IMR-90 (cell line): ENCODE measurements at regions not wholly inside any gene's neighbourhood (a gene's known extent, or its start where the extent isn't known, plus 50 kb on each side); places are given as distances from the start of the nearest gene placed in this dataset.

Experiments used
- ATAC-seq: fragments of 200-7000 bp; cut with Tn5 transposase; 2 replicates; pipeline ENCODE4 v1.9.1; 2020; ENCODE audit warnings: low read depth, mild to moderate bottlenecking, moderate library complexity
- BruUV-seq: library from RNA; stranded (reverse); fragments of 400-500 nt; replicated peaks from 2 replicates; lab custom pipeline; 2021; lab: Mats Ljungman, UMichigan
- CTCF ChIA-PET: fragments of 300-600 bp; formaldehyde crosslinking; extraction: SDS; loops from one replicate; lab custom pipeline; 2021; ENCODE audit warnings: antibody characterized with exemption; lab: Yijun Ruan, JAX
- POLR2A ChIA-PET: fragments of 300-600 bp; sonication (Branson Sonifier 250); formaldehyde crosslinking; loops from one replicate; lab custom pipeline; 2022; ENCODE audit warnings: antibody characterized with exemption; ENCODE audit not compliant: unreplicated experiment; lab: Charles Lee
- DNase-seq: peaks from one replicate; pipeline ENCODE4 v3.0.0; 2013
- H2AFZ ChIP-seq: replicated peaks from 2 replicates; pipeline ENCODE3; 2013; ENCODE audit warnings: low read length, mild to moderate bottlenecking; ENCODE audit not compliant: poor library complexity
- H2AK5ac ChIP-seq: 2 replicates; pipeline ENCODE4 v1.6.1; 2013; ENCODE audit warnings: low read depth, low read length, inconsistent platforms
- H2AK9ac ChIP-seq: replicated peaks from 2 replicates; pipeline ENCODE3; 2013; ENCODE audit warnings: mild to moderate bottlenecking, low read depth, low read length, moderate library complexity; ENCODE audit not compliant: poor library complexity
- H2BK120ac ChIP-seq: 2 replicates; pipeline ENCODE4 v1.6.1; 2013; ENCODE audit warnings: low read depth, low read length, inconsistent platforms
- H2BK15ac ChIP-seq: 3 replicates; pipeline ENCODE4 v1.6.1; 2013; ENCODE audit warnings: low read depth, low read length, inconsistent platforms
- H2BK20ac ChIP-seq: 2 replicates; pipeline ENCODE4 v1.6.1; 2013; ENCODE audit warnings: low read depth, mild to moderate bottlenecking, inconsistent platforms, low read length, moderate library complexity
- H2BK5ac ChIP-seq: 2 replicates; pipeline ENCODE4 v1.6.1; 2013; ENCODE audit warnings: mild to moderate bottlenecking, low read depth, low read length, inconsistent platforms; ENCODE audit not compliant: poor library complexity, severe bottlenecking
- H3K14ac ChIP-seq: replicated peaks from 2 replicates; pipeline ENCODE4 v1.6.1; 2013; ENCODE audit warnings: low read depth, low read length, inconsistent platforms
- H3K18ac ChIP-seq: 2 replicates; pipeline ENCODE4 v1.6.1; 2013; ENCODE audit warnings: low read depth, low read length, control low read depth
- H3K23ac ChIP-seq: 2 replicates; pipeline ENCODE4 v1.6.1; 2013; ENCODE audit warnings: low read depth, low read length, inconsistent platforms
- H3K27ac ChIP-seq: 2 replicates; pipeline ENCODE4 v1.5.1; 2013; ENCODE audit warnings: mild to moderate bottlenecking, control low read depth, low read length; ENCODE audit not compliant: insufficient read depth
- H3K27me3 ChIP-seq: 2 replicates; pipeline ENCODE4 v1.6.1; 2013; ENCODE audit warnings: low read length; ENCODE audit not compliant: control insufficient read depth, insufficient read depth
- H3K36me3 ChIP-seq: 2 replicates; pipeline ENCODE4 v1.6.1; 2013; ENCODE audit warnings: low read length, mixed read lengths; ENCODE audit not compliant: control insufficient read depth, insufficient read depth
- H3K4ac ChIP-seq: 2 replicates; pipeline ENCODE4 v1.6.1; 2013; ENCODE audit warnings: low read depth, low read length, inconsistent platforms
- H3K4me1 ChIP-seq: 2 replicates; pipeline ENCODE4 v1.6.1; 2013; ENCODE audit warnings: low read length, mixed read lengths; ENCODE audit not compliant: control insufficient read depth, insufficient read depth
- H3K4me2 ChIP-seq: 2 replicates; pipeline ENCODE4 v1.6.1; 2013; ENCODE audit warnings: low read depth, mild to moderate bottlenecking, control low read depth, low read length, moderate library complexity
- H3K4me3 ChIP-seq: 2 replicates; pipeline ENCODE4 v1.5.1; 2013; ENCODE audit warnings: low read depth, mild to moderate bottlenecking, control low read depth, low read length, moderate library complexity; ENCODE audit not compliant: insufficient read depth
- H3K56ac ChIP-seq: 2 replicates; pipeline ENCODE4 v1.6.1; 2013; ENCODE audit warnings: low read length, inconsistent platforms; ENCODE audit not compliant: insufficient read depth; ENCODE audit errors: extremely low read depth
- H3K79me1 ChIP-seq, 2 experiments: 2 replicates each; pipeline ENCODE4 v1.6.1; 2013; ENCODE audit warnings: low read length in 2 of 2, inconsistent platforms in 1 of 2, low read depth in 1 of 2
- H3K9ac ChIP-seq: 2 replicates; pipeline ENCODE4 v1.6.1; 2013; ENCODE audit warnings: low read depth, low read length, control low read depth
- H3K9me1 ChIP-seq: 2 replicates; pipeline ENCODE4 v1.6.1; 2013; ENCODE audit warnings: low read length, inconsistent platforms; ENCODE audit not compliant: insufficient read depth
- H3K9me3 ChIP-seq: 2 replicates; pipeline ENCODE4 v1.6.1; 2013; ENCODE audit warnings: low read length; ENCODE audit not compliant: control insufficient read depth, insufficient read depth
- H4K20me1 ChIP-seq: 2 replicates; pipeline ENCODE4 v1.6.1; 2013; ENCODE audit warnings: low read length, inconsistent platforms; ENCODE audit not compliant: insufficient read depth
- H4K5ac ChIP-seq: 2 replicates; pipeline ENCODE4 v1.6.1; 2013; ENCODE audit warnings: mild to moderate bottlenecking, low read depth, low read length, control low read depth
- H4K8ac ChIP-seq, 2 experiments: 2 replicates each; pipeline ENCODE4 v1.6.1; 2013; ENCODE audit warnings: low read depth in 2 of 2, low read length in 2 of 2, control low read depth in 1 of 2, inconsistent platforms in 1 of 2
- H4K91ac ChIP-seq: 2 replicates; pipeline ENCODE4 v1.6.1; 2013; ENCODE audit warnings: low read depth, low read length, inconsistent platforms; ENCODE audit not compliant: insufficient read depth
- MAZ ChIP-seq: IDR thresholded peaks from 2 replicates; pipeline ENCODE4 v1.6.1; 2012; ENCODE audit warnings: low read depth, mild to moderate bottlenecking, low read length, improper control_type of control experiment, moderate library complexity, borderline replicate concordance
- WGBS, 2 experiments: methylation state at CpG; one replicate each; pipeline versions ENCODE4 v1.1.5 to v1.1.7; 2013; ENCODE audit warnings: missing lambda C conversion rate in 2 of 2; ENCODE audit not compliant: insufficient read length in 1 of 2; ENCODE audit errors: extremely low coverage in 2 of 2; 5-methylcytosine and 5-hydroxymethylcytosine counted together
- dilution Hi-C: fragments of 300-500 bp; cut with HindIII; formaldehyde crosslinking; loops from one replicate; pipeline ENCODE4 v1.14.3; 2018; ENCODE audit warnings: low sequenced_read_pairs; ENCODE audit not compliant: unreplicated experiment
- in situ Hi-C: fragments of 300-500 bp; cut with MboI; formaldehyde crosslinking; loops from 3 replicates; pipeline ENCODE4 v1.14.3; 2019; ENCODE audit warnings: low sequenced_read_pairs, inconsistent platforms, mixed read lengths
- intact Hi-C: fragments of 100-400 bp; cut with micrococcal nuclease; formaldehyde crosslinking; loops from 2 replicates; pipeline ENCODE4 v1.10.0; 2022

DNA sequence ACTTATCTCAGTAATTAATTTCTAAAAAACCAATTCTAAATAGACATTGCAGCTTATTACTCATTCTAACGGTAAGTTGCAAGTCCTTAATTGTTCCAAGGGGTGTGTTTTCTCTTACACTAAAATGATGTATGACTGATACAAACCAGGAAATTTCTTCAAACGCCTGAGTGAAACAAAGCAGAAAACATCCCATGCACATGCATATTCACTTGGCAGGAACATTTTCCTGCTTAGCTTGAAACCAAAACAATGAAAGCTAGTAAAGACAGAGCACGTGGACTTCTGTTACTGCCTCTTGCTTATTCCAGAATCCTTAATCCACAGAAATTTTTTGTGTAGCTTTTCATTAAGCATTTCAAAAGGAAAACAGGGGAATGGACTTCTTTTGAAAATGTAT, 187.7 kb downstream of the MTERF1 start:
- H4K5ac ChIP-seq = no peak overlapping the region
- ChIA-PET POLR2A (no interaction called here), CTCF (no interaction called here)
- no peak overlapping the region for H3K27ac ChIP-seq
- no peak overlapping the region for H3K56ac ChIP-seq
- H2BK15ac ChIP-seq = no peak overlapping the region
- TF ChIP-seq MAZ = no peak
- intact Hi-C loops (no loop called here), in situ Hi-C loops (no loop called here), dilution Hi-C loops (no loop called here)
- H3K36me3 ChIP-seq = no peaks in the 10 kb centered on the region
- H4K8ac ChIP-seq = no peak overlapping the region
- no peaks in the 10 kb centered on the region for H3K79me1 ChIP-seq
- ATAC-seq (no peak), DNase-seq (no peak)
- H3K4ac ChIP-seq = no peak overlapping the region
- no peak overlapping the region for H2BK120ac ChIP-seq
- no peak overlapping the region for H3K4me2 ChIP-seq
- WGBS, 2 experiments = no CpG with 5 or more reads among the region's 3 CpGs
- H3K9me1 ChIP-seq = no peaks in the 10 kb centered on the region
- H2AK5ac ChIP-seq = no peak overlapping the region
- H2AK9ac ChIP-seq = no peak overlapping the region
- no peak overlapping the region for H3K4me3 ChIP-seq
- no peak overlapping the region for H3K23ac ChIP-seq
- H2BK5ac ChIP-seq = no peak overlapping the region
- H2AFZ ChIP-seq = no peak overlapping the region
- no peak overlapping the region for H3K9ac ChIP-seq
- no peaks in the 10 kb centered on the region for H3K9me3 ChIP-seq
- BruUV-seq = no TSS peak
- H3K18ac ChIP-seq = no peak overlapping the region
- no peak overlapping the region for H4K91ac ChIP-seq
- H3K27me3 ChIP-seq = no peaks in the 10 kb centered on the region
- no peak overlapping the region for H2BK20ac ChIP-seq
- H3K14ac ChIP-seq = no peak overlapping the region
- no peaks in the 10 kb centered on the region for H4K20me1 ChIP-seq
- H3K4me1 ChIP-seq = no peaks in the 10 kb centered on the region
